ENCODE measurements at regions not wholly inside any gene's neighbourhood (a gene's known extent, or its start where the extent isn't known, plus 50 kb on each side); places are given as distances from the start of the nearest gene placed in this dataset.

GRCh38 chr5:2283481-2284045 is 400.8 kb upstream of the IRX4 start:
- TF ChIP-seq CTCF (IDR thresholded peaks at IDR 0.05): no peak
- no peak for TF ChIP-seq POLR2A (IDR thresholded peaks at IDR 0.05)
